NCI-H345 treated with DMSO at 0.1 percent for 48 hours (cell line): ENCODE measurements at regions not wholly inside any gene's neighbourhood (a gene's known extent, or its start where the extent isn't known, plus 50 kb on each side); places are given as distances from the start of the nearest gene placed in this dataset.
A peak's percentile ranks its signal among the peaks of the same experiment; 100 is the strongest.
"Not testable (repeated sequence)": the region's sequence is repeated elsewhere in the genome, so short reads cannot be mapped to it uniquely, and the experiment has no call there.

Experiments
- DNase-seq: peaks from one replicate; lab custom pipeline; 2025; ENCODE audit not compliant: unreplicated experiment; lab: John Stamatoyannopoulos, UW

GRCh38 chr2:234802845-234803171 is 149.0 kb upstream of the SH3BP4 start:
- no peak for DNase-seq

- no peak for DNase-seq
Measured at GRCh38 chr2:234802071-234802844, 149.6 kb upstream of the SH3BP4 start.

- DNase-seq, result no peak
Measured at GRCh38 chr2:234797566-234798250, 154.1 kb upstream of the SH3BP4 start.

- no peak for DNase-seq
Measured at GRCh38 chr2:234796045-234796591, 155.7 kb upstream of the SH3BP4 start.

- no peak for DNase-seq
Measured at GRCh38 chr2:234795272-234795920, 156.4 kb upstream of the SH3BP4 start.

- DNase-seq, result no peak
Measured at GRCh38 chr2:234794866-234795265, 157.0 kb upstream of the SH3BP4 start.

- no peak for DNase-seq
Measured at GRCh38 chr2:234793212-234793785, 158.5 kb upstream of the SH3BP4 start.

- no peak for DNase-seq
Measured at GRCh38 chr2:234792621-234793022, 159.2 kb upstream of the SH3BP4 start.

- DNase-seq, result not testable (repeated sequence)
Measured at GRCh38 chr2:234792096-234792495, 159.7 kb upstream of the SH3BP4 start.

GRCh38 chr2:234790380-234790779 is 161.4 kb upstream of the SH3BP4 start:
- DNase-seq, result no peak

GRCh38 chr2:234789556-234790325 is 162.1 kb upstream of the SH3BP4 start:
- no peak for DNase-seq

- no peak for DNase-seq
Measured at GRCh38 chr2:234788841-234789240, 163.0 kb upstream of the SH3BP4 start.

GRCh38 chr2:234788381-234788780 is 163.4 kb upstream of the SH3BP4 start:
- DNase-seq, result no peak

GRCh38 chr2:234787114-234787513 is 164.7 kb upstream of the SH3BP4 start:
- DNase-seq, result no peak

GRCh38 chr2:234773764-234774409 is 177.9 kb upstream of the SH3BP4 start:
- DNase-seq, result no peak

GRCh38 chr2:234773129-234773528 is 178.7 kb upstream of the SH3BP4 start:
- no peak for DNase-seq

- DNase-seq, result no peak
Measured at GRCh38 chr2:234772733-234773060, 179.1 kb upstream of the SH3BP4 start.

- DNase-seq, result peak; percentile 25
Measured at GRCh38 chr2:234771980-234772732, 179.7 kb upstream of the SH3BP4 start.

GRCh38 chr2:234771176-234771575 is 180.6 kb upstream of the SH3BP4 start:
- DNase-seq, result no peak

GRCh38 chr2:234770715-234771141 is 181.1 kb upstream of the SH3BP4 start:
- no peak for DNase-seq
